ENCODE measurements at regions not wholly inside any gene's neighbourhood (a gene's known extent, or its start where the extent isn't known, plus 50 kb on each side); places are given as distances from the start of the nearest gene placed in this dataset.

GRCh38 chr16:7861891-7862582, 529.4 kb downstream of the RBFOX1 start:
- no peak for DNase-seq (ENCODE audit: extremely low spot score, unreplicated experiment)
- Mint-ChIP-seq H3K4me3 (no peak overlapping the region), H3K4me1 (ENCODE audit: unreplicated experiment) (no peaks in the 10 kb centered on the region), H3K9me3 (no peaks in the 10 kb centered on the region), H3K27me3 (no peaks in the 10 kb centered on the region), H3K27ac (no peak overlapping the region), H3K36me3 (no peaks in the 10 kb centered on the region)
- TF ChIP-seq, protein P1, sequence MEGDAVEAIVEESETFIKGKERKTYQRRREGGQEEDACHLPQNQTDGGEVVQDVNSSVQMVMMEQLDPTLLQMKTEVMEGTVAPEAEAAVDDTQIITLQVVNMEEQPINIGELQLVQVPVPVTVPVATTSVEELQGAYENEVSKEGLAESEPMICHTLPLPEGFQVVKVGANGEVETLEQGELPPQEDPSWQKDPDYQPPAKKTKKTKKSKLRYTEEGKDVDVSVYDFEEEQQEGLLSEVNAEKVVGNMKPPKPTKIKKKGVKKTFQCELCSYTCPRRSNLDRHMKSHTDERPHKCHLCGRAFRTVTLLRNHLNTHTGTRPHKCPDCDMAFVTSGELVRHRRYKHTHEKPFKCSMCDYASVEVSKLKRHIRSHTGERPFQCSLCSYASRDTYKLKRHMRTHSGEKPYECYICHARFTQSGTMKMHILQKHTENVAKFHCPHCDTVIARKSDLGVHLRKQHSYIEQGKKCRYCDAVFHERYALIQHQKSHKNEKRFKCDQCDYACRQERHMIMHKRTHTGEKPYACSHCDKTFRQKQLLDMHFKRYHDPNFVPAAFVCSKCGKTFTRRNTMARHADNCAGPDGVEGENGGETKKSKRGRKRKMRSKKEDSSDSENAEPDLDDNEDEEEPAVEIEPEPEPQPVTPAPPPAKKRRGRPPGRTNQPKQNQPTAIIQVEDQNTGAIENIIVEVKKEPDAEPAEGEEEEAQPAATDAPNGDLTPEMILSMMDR (conservative IDR thresholded peaks at IDR 0.05), result no peak

GRCh38 chr16:7853197-7853596, 520.6 kb downstream of the RBFOX1 start:
- Mint-ChIP-seq H3K9me3 (no peaks in the 10 kb centered on the region), H3K4me1 (ENCODE audit: unreplicated experiment) (no peaks in the 10 kb centered on the region), H3K36me3 (no peaks in the 10 kb centered on the region), H3K4me3 (no peak overlapping the region), H3K27ac (no peak overlapping the region), H3K27me3 (peaks cover 13% of the 10 kb centered on the region)
- TF ChIP-seq, protein P1 (conservative IDR thresholded peaks at IDR 0.05), result no peak
- no peak for DNase-seq (ENCODE audit: extremely low spot score, unreplicated experiment)

- Mint-ChIP-seq H3K27me3 (peaks cover 13% of the 10 kb centered on the region), H3K27ac (no peak overlapping the region), H3K4me1 (ENCODE audit: unreplicated experiment) (no peaks in the 10 kb centered on the region), H3K9me3 (no peaks in the 10 kb centered on the region), H3K4me3 (no peak overlapping the region), H3K36me3 (no peaks in the 10 kb centered on the region)
- DNase-seq (ENCODE audit: extremely low spot score, unreplicated experiment), result no peak
- TF ChIP-seq, protein P1 (conservative IDR thresholded peaks at IDR 0.05), result no peak
These were observed 517.2 kb downstream of the RBFOX1 start for GRCh38 chr16:7849841-7850240.

GRCh38 chr16:7843261-7843660, 510.6 kb downstream of the RBFOX1 start:
- DNase-seq (ENCODE audit: extremely low spot score, unreplicated experiment), result no peak
- TF ChIP-seq, protein P1 (conservative IDR thresholded peaks at IDR 0.05), result no peak
- H3K36me3 Mint-ChIP-seq, result no peaks in the 10 kb centered on the region
- H3K4me1 Mint-ChIP-seq (ENCODE audit: unreplicated experiment), result no peaks in the 10 kb centered on the region
- H3K4me3 Mint-ChIP-seq, result no peak overlapping the region
- H3K27me3 Mint-ChIP-seq, result peaks cover 17% of the 10 kb centered on the region
- H3K27ac Mint-ChIP-seq, result no peak overlapping the region
- H3K9me3 Mint-ChIP-seq, result no peaks in the 10 kb centered on the region

DNA sequence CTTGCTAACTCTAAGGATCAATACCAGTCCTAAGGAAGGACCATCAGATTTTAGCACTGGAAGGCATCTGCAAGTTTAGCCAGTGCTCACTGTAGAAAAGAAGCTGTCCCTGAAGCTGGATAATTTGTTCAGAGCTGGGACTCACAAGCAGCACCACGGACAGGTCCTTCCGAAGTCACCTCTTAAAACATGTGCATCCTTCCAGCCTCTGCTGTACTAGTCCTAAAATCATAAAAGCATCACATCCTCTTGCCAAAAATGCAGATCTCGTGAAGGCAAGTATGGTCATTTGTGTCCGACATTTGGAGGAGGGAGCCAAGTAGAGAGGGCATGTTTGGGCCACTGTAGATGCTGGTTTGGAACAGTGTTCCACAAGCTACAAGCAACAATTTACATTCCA, 506.9 kb downstream of the RBFOX1 start:
- no peaks in the 10 kb centered on the region for H3K4me1 Mint-ChIP-seq (ENCODE audit: unreplicated experiment)
- no peaks in the 10 kb centered on the region for H3K36me3 Mint-ChIP-seq
- no peaks in the 10 kb centered on the region for H3K9me3 Mint-ChIP-seq
- TF ChIP-seq, protein P1 (conservative IDR thresholded peaks at IDR 0.05), result no peak
- peaks cover 22% of the 10 kb centered on the region for H3K27me3 Mint-ChIP-seq
- no peak overlapping the region for H3K27ac Mint-ChIP-seq
- H3K4me3 Mint-ChIP-seq, result no peak overlapping the region
- DNase-seq (ENCODE audit: extremely low spot score, unreplicated experiment), result no peak
